GM19467 (cell line): ENCODE measurements at regions not wholly inside any gene's neighbourhood (a gene's known extent, or its start where the extent isn't known, plus 50 kb on each side); places are given as distances from the start of the nearest gene placed in this dataset.

Source experiments
- ATAC-seq: cut with Tn5 transposase; IDR thresholded peaks from one replicate; pipeline ENCODE4 v1.9.1; 2021; ENCODE audit warnings: mild to moderate bottlenecking, moderate library complexity; ENCODE audit not compliant: unreplicated experiment

DNA sequence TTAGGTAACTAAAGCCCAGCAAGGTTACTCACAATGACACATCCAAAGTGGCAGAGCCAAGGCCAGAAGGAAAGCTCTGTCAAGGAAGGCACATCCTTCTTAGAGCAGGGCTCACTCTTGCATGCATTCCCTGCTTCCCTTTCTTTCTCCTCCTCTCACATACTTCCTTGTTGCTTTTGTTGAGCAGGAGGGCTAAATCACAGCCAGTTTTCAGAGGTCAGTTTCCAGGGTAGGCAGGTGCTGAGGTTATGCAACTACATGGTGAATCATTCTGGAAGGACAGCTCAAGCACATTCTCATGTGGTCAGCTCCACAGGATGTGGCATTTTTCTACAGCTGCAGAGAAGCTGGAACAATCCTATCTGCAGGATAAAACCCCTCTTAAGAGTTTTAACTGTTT lies 275.6 kb downstream of the ZNF621 start:
- no peak for ATAC-seq

DNA sequence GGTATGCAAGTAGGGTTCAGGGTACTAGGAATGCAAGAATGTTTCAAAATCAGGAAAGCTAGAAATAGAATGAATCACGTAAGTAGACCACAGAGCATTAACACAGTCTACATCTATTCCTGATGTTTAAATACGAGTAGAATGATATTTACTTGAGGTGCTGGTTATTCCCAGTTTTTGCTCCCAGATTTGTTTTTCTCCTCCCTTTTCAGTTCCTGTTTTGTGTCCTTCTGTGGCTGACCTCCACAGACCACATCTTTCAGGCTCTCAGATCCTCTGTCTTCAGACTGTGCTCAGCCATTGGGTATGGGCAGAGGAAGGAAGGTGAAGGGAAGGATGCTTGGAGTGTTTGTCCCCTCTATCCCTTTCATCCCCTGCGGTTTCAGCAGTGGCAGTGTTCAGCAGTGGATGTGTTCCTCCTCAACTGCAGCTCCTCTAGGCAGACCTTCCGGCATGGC lies 276.6 kb downstream of the ZNF621 start:
- ATAC-seq, result no peak

DNA sequence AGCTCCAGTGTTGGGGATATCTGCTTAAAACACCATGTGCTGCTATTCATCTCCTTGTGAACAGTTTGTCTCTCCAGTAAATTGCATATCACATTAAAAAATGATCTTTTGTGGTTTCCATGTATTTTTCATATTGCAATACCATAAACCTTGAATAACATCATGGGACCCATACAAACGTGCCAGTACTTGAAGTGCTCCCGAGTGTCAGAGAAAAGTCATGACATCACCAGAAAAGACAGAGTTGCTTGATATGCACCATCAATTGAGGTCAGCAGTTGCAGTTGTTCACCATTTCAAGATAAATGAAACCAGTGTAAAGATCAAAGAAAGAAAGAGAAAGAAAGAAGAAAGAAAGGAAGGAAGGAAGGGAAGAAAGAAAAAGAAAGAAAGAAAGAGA lies 278.6 kb downstream of the ZNF621 start:
- no peak for ATAC-seq

GRCh38 chr3:40805456-40805855 lies 280.7 kb downstream of the ZNF621 start:
- ATAC-seq, result no peak

- ATAC-seq, result no peak
Observed at GRCh38 chr3:40810813-40811212, 286.1 kb downstream of the ZNF621 start.

DNA sequence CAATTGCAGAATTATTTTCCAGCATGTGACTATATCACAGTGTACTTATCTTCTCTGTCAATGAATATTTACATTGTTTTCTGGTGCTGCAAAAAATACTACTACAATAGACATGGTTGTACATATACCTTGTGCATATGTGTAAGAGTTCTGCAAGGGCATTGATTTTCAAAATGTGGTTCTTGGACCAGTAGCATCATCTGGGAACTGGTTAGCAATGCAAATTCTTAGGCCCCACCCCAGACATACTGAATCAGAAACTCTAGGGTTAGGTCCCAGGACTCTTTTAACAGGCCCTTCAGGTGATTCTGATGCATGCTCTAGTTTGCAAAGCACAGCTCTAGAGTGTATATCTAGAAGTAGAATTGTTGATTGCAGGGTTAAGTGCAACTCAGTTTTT lies 292.3 kb downstream of the ZNF621 start:
- ATAC-seq, result no peak

DNA sequence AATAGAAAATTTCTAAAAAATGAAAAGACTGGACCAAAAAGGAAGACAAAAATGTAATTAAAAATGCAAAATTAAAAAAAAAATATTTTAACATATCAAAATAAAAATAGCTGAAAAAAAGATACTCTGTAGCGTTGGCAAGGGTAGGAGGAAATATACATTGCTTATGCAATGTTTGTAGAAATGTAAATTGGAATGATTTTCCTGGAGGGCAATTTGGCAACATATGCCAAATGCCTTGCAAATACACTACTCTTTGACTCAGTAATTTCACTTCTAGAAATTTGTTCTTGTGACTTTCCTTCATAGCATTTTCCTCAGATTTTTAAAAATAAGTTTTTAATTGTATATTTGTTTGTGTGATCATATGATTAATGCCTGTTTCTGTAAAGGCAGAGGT lies 296.6 kb downstream of the ZNF621 start:
- no peak for ATAC-seq

- no peak for ATAC-seq
Observed at GRCh38 chr3:40827226-40827625, 302.5 kb downstream of the ZNF621 start.

GRCh38 chr3:40827942-40828688 lies 303.4 kb downstream of the ZNF621 start:
- ATAC-seq, result no peak

DNA sequence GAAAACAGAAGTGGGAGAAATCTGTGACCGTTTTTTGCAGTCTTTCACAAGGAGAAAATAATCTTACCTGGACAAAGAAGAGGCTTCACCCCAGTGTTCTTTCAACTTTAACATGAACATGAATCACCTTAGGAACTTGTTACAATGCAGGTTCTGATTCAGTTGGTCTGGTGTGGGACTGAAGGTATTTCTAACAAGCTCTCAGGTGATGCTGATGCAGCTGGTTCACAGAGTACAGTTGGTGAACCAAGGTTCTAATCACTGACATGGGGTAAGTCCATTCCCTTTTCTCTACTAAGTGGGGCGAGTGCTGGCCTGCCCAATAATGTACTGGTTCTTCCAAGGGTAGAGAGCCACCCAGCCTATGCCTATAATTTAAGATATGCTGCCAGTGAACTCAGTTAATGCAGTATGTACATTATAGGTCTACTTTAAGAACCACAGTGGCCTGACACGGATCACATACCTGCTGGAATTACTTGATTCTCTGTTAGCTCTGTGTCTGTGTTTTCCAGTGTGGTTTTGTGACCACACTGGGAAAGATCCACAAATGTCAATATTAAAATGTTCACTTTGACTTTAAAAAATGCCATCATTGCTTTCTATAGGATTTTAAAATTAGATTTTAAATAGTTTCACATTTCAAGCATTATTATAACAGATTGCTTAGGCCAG lies 304.1 kb downstream of the ZNF621 start:
- no peak for ATAC-seq

GRCh38 chr3:40829876-40830275 lies 305.1 kb downstream of the ZNF621 start:
- ATAC-seq, result no peak

- ATAC-seq, result no peak
Observed at GRCh38 chr3:40837300-40837699, 312.5 kb downstream of the ZNF621 start.

GRCh38 chr3:40841131-40841530 lies 316.4 kb downstream of the ZNF621 start:
- ATAC-seq, result no peak

GRCh38 chr3:40841570-40842109 lies 316.9 kb downstream of the ZNF621 start:
- ATAC-seq, result no peak

DNA sequence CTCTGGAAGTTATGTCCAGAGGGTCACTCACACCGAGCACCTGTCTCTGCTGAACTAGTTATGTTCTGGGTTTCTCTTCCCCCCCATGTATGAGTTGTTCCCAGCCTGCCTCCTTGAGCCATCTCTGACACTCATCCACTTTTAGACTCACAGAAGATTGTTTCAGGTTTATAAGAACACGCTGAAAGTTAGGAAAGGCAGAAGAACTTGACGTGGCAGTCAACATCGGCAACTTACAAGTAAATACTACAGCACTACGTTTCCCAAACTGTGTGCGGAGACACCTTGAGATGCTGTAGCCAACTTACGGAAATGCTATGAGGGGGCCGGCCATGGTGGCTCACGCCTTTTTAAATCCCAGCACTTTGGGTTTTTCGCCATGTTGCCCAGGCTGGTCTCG lies 318.0 kb downstream of the ZNF621 start:
- ATAC-seq, result no peak

- ATAC-seq, result no peak
Observed at GRCh38 chr3:40843208-40843624, 318.5 kb downstream of the ZNF621 start.

- no peak for ATAC-seq
Observed at GRCh38 chr3:40843851-40844548, 319.2 kb downstream of the ZNF621 start.

- no peak for ATAC-seq
Observed at GRCh38 chr3:40844896-40845295, 320.1 kb downstream of the ZNF621 start.

- ATAC-seq, result no peak
Observed at GRCh38 chr3:40845447-40845846, 320.7 kb downstream of the ZNF621 start.

DNA sequence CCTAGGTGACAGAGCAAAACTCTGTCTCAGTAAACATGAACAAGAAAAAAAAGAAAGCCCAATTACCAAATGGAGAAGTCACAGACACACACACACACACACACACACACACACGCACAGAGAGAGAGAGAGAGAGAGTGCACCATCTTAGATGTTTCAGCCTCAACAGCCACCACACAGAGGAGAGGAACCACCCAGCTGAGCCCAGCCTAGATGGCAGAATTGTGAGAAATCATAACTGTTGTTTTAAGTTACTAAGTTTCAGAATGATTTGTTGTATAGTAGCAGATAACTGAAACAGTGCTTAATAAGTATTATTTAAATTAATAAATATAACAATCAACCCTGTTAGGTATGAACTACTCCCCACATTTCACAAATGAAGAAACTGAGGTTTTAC lies 321.2 kb downstream of the ZNF621 start:
- no peak for ATAC-seq

DNA sequence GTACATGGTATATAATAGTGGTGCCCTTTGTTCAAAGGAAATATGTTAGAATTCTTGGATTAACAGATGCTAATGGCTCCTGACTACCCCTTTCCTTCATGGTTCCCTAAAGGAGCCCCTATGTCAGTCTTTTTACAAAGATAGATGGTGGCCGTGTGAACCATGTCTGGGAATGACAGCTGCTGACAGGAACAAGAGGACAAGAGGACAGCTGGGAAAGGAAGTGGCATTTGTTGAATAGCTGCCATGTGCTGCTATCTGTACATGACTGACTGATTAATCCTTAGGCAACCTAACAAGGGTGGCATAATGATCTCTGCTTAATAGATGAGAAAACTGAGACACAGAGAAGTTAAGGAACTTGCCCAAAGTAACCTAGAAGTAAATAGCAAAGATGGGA lies 321.7 kb downstream of the ZNF621 start:
- no peak for ATAC-seq

DNA sequence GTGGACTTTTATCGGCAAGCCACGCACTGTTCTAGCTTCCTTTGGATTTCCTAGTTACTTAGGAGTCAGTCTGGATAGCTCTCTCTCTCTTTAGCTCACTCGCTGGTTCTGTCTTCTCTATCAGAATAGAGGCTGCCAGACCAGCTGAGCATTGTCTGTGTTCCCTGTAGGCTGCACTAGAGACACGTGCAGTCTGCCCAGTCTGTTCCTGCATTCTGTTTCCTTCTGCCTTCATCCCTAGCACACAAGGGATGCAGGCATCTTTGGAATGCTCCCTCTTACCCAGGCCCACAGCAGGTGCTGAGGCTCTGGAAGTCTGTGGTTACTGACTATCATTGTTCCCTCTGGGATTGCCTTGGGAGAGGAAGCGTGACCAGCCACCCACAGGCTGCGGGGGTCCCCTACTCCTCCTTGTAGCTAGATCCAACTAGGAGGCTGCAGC lies 322.8 kb downstream of the ZNF621 start:
- no peak for ATAC-seq
